Peyer's patch (tissue), 4 donors: ENCODE measurements at regions not wholly inside any gene's neighbourhood (a gene's known extent, or its start where the extent isn't known, plus 50 kb on each side); places are given as distances from the start of the nearest gene placed in this dataset.

Experiments used
- CTCF ChIP-seq, 6 experiments: fragments of 450-650 bp in 4 of 6; fragments of 200-600 bp in 2 of 6; sonication (generic) in 1 of 6; IDR thresholded peaks; one replicate each; pipeline ENCODE4 v1.5.1; 2017 to 2019; ENCODE audit warnings: antibody characterized with exemption in 6 of 6, mild to moderate bottlenecking in 3 of 6, moderate library complexity in 1 of 6
- POLR2A ChIP-seq, 2 donors: fragments of 450-650 bp; IDR thresholded peaks; one replicate each; pipeline ENCODE4 v1.5.1; 2017; ENCODE audit warnings: antibody characterized with exemption in 2 of 2, mild to moderate bottlenecking in 2 of 2, moderate library complexity in 2 of 2

GRCh38 chr2:188142088-188142487 lies 149.6 kb upstream of the GULP1 start:
- no peak for TF ChIP-seq CTCF (IDR thresholded peaks at IDR 0.05)
- TF ChIP-seq POLR2A (IDR thresholded peaks at IDR 0.05), result no peak
